Suprapubic skin (tissue), 4 donors: ENCODE measurements at regions not wholly inside any gene's neighbourhood (a gene's known extent, or its start where the extent isn't known, plus 50 kb on each side); places are given as distances from the start of the nearest gene placed in this dataset.

Source experiments
- CTCF ChIP-seq, 2 donors: fragments of 200-600 bp in 1 of 2; fragments of 450-650 bp in 1 of 2; sonication (generic) in 1 of 2; IDR thresholded peaks; one replicate each; pipeline ENCODE4 v1.5.1; 2016 to 2019; ENCODE audit warnings: antibody characterized with exemption in 2 of 2, mild to moderate bottlenecking in 1 of 2, moderate library complexity in 1 of 2
- EP300 ChIP-seq: sonication (generic); formaldehyde crosslinking; IDR thresholded peaks from one replicate; pipeline ENCODE4 v1.6.1; 2017; ENCODE audit warnings: antibody characterized with exemption
- POLR2A ChIP-seq, 2 donors: fragments of 450-650 bp; IDR thresholded peaks; one replicate each; pipeline ENCODE4 v1.6.1; 2017; ENCODE audit warnings: antibody characterized with exemption in 2 of 2, mild to moderate bottlenecking in 2 of 2, moderate library complexity in 2 of 2
- POLR2AphosphoS5 ChIP-seq, 3 donors: sonication (generic); formaldehyde crosslinking; IDR thresholded peaks; one replicate each; pipeline ENCODE4 v1.6.1; 2017; ENCODE audit warnings: antibody characterized with exemption in 3 of 3

GRCh38 chr4:125125276-125125675, 189.5 kb upstream of the FAT4 start:
- TF ChIP-seq CTCF (IDR thresholded peaks at IDR 0.05) (no peak), POLR2AphosphoS5 (IDR thresholded peaks at IDR 0.05) (no peak), POLR2A (IDR thresholded peaks at IDR 0.05) (no peak), EP300 (no peak)
